Activated CD4-positive, alpha-beta T cell treated with anti-CD3 and anti-CD28 coated beads, Interleukin-2, Interleukin-4, amounts not matched to agents 100 ng/mL and 50 ng/mL, durations not matched to agents 16 hours and 8 hours (primary cell): ENCODE measurements at regions not wholly inside any gene's neighbourhood (a gene's known extent, or its start where the extent isn't known, plus 50 kb on each side); places are given as distances from the start of the nearest gene placed in this dataset.

ENCODE experiments used
- DNase-seq: peaks from one replicate; pipeline ENCODE4 v3.0.0-alpha.2; 2020; ENCODE audit warnings: low spot score

- DNase-seq: no peak
These were observed 492.4 kb downstream of the SHISA9 start for GRCh38 chr16:13393816-13394215.

DNA sequence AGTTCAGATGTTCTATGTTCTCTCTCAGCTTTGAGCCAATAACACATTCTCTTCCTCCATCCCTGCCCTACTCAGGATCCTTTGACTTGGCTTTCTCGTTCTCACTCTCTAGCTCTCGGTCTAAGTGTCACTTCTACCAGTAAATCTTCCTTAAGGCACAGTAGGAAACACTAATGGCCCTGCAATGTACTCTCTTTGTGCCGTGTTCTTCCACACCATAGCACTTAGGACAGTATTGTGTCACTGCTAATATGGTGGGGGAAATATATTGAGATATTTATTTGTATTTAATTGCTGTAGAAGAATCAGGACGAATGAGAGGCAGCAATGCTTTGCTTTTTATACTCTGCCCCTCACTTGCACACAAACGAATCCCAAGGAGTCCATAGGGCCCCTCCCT is 493.1 kb downstream of the SHISA9 start:
- DNase-seq: no peak

- DNase-seq: no peak
These were observed 495.7 kb downstream of the SHISA9 start for GRCh38 chr16:13397126-13397525.

DNA sequence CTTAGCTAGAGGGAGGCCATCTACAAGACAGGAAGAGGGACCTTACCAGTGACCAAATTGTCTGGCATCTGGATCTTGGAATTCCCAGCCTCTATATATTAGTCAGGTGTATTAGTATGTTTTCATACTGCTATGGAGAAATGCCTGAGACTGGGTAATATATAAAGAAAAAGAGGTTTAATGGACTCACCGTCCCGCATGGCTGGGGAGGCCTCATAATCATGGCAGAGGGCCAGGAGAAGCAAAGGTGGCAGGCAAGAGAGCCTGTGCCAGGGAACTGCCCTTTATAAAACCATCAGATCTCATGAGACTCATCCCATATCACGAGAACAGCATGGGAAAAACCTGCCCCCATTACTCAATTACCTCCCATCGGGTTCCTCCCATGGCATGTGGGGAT is 500.2 kb downstream of the SHISA9 start:
- no peak for DNase-seq

GRCh38 chr16:13402601-13403000 is 501.2 kb downstream of the SHISA9 start:
- DNase-seq: no peak

DNA sequence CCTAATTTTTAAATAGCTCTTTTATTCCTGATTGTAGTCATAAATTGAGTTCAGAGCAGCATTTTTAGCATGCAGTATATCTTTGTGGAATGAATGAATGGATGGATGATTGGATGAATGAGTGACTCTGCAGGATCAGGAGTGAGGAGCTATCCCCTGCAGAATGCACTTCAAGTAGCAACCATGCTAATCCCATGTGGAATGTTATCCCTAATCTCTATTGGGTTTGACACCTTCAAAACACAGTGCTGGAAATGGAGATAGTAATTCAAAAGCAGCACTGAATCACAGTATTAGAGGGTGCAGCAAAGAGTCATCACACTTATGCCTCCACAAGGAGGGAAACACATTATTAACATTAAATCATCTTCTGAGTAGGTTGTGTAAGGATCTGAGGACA is 501.9 kb downstream of the SHISA9 start:
- DNase-seq: no peak

DNA sequence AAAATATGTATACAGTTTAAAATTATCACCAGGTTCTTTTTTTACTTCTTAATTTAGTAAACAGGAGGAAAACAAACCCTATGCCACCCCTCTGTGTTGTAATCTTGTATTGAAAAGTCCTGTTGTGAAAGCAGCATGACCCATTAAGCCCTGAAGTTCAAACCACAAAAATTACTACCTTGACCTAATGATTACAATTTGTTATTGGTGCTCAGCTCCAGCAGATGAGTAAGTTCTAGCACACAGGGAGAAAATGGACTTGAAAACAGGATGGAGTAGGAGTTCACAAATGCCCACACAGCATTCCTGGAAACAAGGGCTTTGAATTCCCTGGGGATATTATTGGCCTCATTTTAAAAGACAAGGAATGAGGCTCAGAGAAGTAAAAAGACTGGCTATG is 505.8 kb upstream of the ERCC4 start:
- DNase-seq: no peak

DNA sequence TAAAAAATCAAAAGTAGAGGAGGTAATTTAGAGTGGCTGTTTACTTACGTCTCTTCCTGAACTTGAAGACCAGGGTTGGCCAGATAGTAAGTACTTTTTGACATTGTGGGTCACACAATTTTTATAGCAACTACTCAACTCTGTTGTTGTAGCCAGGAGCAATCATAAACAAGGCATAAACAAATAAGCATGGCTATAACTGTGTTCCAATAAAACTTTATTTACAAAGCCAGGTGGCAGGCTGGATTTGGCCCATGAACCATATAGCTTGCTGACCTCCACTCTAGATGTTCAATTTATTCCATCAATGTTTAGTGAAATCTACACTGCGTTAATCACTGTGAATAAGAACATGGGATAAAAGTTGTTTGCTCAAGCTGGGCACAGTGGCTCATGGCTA is 500.4 kb upstream of the ERCC4 start:
- no peak for DNase-seq

- no peak for DNase-seq
These were observed 498.2 kb upstream of the ERCC4 start for GRCh38 chr16:13421726-13422125.

- no peak for DNase-seq
These were observed 494.1 kb upstream of the ERCC4 start for GRCh38 chr16:13425836-13426235.

DNA sequence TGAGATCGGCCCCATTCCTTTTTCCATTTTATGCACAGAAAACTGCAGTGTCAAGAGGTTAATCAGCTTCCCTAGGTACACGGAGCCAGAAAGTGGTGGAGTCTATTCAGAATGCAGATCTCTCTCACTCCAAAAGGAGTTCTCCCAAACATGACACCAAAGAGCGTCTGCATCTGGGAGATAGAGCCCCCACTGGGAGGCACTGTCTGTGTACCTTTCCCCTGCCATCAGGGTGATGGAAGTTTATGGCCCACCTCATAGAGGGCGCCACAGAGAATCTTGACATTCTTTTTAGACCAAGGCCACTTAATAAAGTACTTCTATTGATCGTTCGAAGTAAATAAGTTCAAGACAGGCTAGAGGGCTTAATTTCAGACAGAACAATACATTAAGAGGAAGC is 493.7 kb upstream of the ERCC4 start:
- DNase-seq: peak; percentile 1

DNA sequence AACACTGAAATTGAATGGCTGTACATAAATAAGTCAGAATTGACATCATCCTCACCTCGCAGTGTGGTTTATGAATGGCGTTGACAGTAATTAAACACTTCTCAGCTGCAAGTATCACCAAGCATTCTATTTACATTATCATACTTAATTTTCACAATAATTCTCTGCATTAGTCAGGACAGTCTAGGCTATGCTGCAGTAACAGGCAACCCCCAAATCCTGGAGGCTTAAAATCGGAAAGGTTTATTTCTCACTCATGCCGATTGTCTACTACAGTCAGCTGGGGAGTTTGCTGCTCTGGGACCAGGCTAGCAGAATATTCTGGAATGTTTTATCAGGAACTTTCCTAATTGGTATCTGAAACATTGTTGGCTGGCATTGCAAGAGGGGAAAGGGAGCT is 493.2 kb upstream of the ERCC4 start:
- DNase-seq: no peak

- DNase-seq: no peak
These were observed 492.0 kb upstream of the ERCC4 start for GRCh38 chr16:13427943-13428342.

DNA sequence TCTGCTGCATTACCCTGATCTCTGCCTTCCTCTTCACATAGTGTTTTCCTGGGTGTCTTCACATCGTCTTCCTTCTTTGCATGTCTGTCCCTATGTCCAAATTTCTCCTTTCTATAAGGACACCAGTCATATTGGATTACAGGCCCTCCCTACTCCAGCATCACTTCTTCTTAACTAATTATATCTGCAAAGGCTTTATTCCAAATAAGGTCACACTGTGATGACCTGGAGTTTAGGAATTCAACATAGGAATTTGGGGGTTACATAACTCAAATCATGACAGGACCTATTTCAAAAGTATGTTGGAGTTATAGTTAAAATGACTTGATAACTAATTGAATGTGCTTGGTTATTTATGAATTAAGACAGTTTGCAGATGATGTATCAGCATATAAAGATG is 490.5 kb upstream of the ERCC4 start:
- DNase-seq: no peak

DNA sequence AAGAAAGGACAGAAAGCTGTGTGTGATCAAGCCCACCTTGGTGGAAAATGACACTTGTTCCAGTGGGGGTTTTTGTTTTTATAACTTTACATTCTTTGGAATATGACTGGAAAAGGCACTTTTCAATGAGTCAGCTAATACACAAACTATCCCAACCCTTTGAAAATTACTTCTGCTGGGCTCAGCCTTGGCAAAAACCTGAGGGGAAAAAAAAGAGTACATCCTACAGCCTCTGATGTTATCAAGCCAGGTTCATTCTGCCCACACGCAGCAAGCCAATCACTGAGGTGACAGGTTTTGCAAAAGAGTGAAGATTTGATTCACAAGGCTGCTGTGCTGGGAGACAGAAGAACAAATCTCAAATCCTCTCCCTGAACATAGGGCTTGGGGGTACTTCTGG is 484.5 kb upstream of the ERCC4 start:
- DNase-seq: no peak

DNA sequence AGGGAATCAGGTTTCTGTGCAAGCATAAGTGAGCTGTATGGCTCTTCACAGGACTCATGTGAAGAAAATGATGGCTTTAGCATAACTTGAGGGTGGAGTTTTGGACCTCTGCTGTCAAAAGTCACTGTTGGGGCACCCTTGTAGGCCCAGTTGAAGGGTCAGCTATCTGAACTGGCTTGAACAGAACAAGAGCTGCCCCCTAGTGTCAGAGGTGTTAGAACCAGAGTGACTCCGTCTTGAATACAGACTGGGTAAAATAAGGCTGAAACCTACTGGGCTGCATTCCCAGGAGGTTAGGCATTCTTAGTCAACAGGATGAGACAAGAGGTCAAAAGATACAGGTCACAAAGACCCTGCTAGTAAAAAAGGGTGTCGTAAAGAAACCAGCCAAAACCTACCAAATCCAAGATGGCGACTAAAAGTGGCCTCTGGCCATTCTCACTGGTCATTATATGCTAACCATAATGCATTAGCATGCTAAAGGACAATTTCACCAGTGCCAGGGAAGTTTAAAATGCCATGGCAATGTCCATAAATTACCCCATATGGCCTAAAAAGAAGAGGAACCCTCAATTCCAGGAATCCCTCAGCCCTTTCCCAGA is 484.0 kb upstream of the ERCC4 start:
- no peak for DNase-seq

- DNase-seq: no peak
These were observed 483.1 kb upstream of the ERCC4 start for GRCh38 chr16:13436641-13437412.

- no peak for DNase-seq
These were observed 482.6 kb upstream of the ERCC4 start for GRCh38 chr16:13437413-13437795.

DNA sequence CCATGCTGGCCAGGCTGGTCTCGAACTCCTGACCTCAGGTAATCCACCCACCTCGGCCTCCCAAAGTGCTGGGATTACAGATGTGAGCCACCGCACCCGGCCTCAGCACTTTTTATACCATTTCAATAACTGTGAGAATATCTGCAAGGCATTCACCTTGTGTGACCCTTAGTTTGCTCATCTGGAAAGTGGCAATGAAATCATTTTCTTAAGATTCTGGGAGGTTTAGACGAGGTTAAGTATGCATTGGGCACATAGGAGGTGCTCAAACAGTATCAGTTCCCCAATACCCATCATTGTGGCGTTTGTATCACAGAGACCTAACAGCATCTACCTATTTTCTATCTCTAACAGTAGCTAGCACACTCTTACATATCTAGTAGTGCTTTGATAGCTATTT is 481.9 kb upstream of the ERCC4 start:
- DNase-seq: no peak

DNA sequence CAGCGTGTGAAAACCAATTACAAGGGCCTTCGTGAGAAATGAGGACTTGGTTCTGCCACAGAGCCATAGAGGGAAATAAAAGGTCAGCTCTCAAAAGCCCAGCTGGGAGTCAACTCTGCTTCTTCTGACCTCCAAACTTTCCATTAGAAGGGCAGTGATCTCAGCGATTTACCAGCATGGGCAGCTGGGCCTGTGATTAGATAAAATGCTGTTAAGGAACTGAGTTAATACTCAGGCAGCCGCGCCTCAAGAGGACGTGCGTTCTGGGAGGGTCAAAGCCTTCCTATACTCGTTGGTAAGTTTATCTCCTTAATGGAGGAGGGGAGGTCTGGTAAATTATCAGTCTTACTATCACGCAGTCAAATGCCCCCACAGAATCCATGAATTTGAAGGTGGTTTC is 480.2 kb upstream of the ERCC4 start:
- no peak for DNase-seq

- no peak for DNase-seq
These were observed 478.3 kb upstream of the ERCC4 start for GRCh38 chr16:13441675-13442074.

DNA sequence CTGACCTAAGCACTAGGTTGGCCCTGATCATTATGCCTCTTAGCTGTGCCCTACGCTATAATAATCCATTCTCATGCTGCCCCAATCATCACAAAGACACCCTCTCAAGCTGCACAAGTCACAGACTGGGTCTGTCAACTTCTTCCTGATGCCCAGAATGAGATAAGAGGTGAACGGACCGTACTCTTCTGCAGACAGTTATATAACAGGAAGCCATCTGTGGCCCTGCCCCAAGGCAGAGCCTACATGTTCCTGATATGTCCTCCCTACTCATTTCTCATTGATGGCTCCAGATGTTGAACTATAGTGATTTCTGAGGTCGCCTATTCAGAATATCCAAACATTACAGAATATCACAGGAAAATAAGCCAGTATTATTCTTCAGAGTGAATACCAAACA is 471.6 kb upstream of the ERCC4 start:
- no peak for DNase-seq

DNA sequence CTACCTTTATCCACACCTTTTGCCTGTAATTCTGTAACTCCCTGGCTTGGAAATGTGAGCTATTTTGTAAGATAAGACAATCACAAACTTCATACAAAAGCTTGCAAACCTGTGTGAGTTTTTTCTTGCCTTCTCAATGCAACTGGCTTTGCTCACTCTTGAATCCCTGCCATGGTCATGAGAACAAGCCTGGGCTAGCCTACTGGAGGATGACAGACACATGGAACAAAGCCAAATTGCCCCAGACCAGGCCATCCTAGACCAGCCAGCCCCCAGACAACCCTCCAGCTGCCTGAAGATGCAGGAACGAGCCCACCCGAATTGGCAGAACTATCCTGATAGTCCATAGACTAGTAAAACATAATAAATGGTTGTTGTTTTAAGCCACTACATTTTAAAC is 466.6 kb upstream of the ERCC4 start:
- no peak for DNase-seq

DNA sequence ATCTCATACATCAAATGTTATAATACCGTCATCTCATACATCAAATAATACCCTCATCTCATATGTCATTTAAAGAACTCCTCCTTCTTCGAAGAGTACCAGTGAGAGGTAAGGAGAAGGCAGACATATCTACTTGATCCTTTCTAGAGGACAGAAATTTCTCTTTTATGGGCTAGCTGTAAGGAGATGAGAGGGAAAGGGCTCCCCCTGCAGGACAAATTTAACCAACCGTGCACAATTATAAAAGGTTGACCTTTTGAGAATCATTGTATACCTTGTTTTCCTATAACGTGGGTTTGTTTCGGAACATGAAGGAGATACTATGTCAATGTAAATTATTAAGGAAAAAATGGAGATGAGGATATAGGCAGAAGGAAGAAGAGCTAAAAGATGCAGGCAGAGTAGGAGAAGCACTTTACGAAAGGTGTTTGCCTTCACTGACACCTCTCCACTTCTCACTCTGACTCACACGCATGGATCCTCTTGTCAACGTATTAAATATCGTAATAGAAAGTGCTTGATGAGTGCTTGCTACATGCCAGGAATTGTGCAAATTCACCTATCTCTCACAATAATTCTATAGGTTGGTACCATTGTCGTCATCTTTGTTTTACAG is 465.9 kb upstream of the ERCC4 start:
- DNase-seq: peak; percentile 20
